Thyroid gland (tissue), 4 donors: ENCODE measurements at regions not wholly inside any gene's neighbourhood (a gene's known extent, or its start where the extent isn't known, plus 50 kb on each side); places are given as distances from the start of the nearest gene placed in this dataset.

Source experiments
- DNase-seq, 2 donors: peaks; one replicate each; pipeline ENCODE4 v3.0.0-alpha.2; 2019
- H3K27ac ChIP-seq, 3 donors: fragments of 200-600 bp; sonication (generic); 1 replicate in 2 of 3; 2 replicates in 1 of 3; pipeline ENCODE4 v1.5.1; 2016 to 2019; ENCODE audit warnings: mild to moderate bottlenecking in 1 of 3, moderate library complexity in 1 of 3
- H3K27me3 ChIP-seq: fragments of 200-600 bp; sonication (generic); one replicate; pipeline ENCODE4 v1.5.1; 2019
- H3K36me3 ChIP-seq, 2 donors: fragments of 200-600 bp; sonication (generic); one replicate each; pipeline ENCODE4 v1.5.1; 2016 to 2019
- H3K4me1 ChIP-seq, 2 donors: fragments of 200-600 bp; sonication (generic); one replicate each; pipeline ENCODE4 v1.5.1; 2017 to 2019
- H3K4me3 ChIP-seq, 3 donors: fragments of 200-600 bp; sonication (generic); replicated peaks in 1 of 3; 1 replicate in 2 of 3; 2 replicates in 1 of 3; pipeline ENCODE4 v1.5.1; 2016; ENCODE audit warnings: mild to moderate bottlenecking in 1 of 3
- H3K9me3 ChIP-seq: fragments of 200-600 bp; sonication (generic); one replicate; pipeline ENCODE4 v1.5.1; 2017
- CTCF ChIP-seq, 6 experiments: fragments of 200-600 bp in 3 of 6; fragments of 450-650 bp in 3 of 6; sonication (generic) in 3 of 6; IDR thresholded peaks; one replicate each; pipeline ENCODE4 v1.5.1; 2016 to 2019; ENCODE audit warnings: antibody characterized with exemption in 6 of 6, mild to moderate bottlenecking in 2 of 6, inconsistent platforms in 1 of 6, moderate library complexity in 1 of 6
- POLR2A ChIP-seq, 2 donors: fragments of 450-650 bp; IDR thresholded peaks; one replicate each; pipeline ENCODE4 v1.6.1; 2017; ENCODE audit warnings: antibody characterized with exemption in 2 of 2, mild to moderate bottlenecking in 2 of 2, moderate library complexity in 1 of 2
- WGBS, 2 donors: methylation state at CpG; one replicate each; pipeline ENCODE4 v1.1.5; 2017; 5-methylcytosine and 5-hydroxymethylcytosine counted together
- intact Hi-C: fragments of 100-400 bp; cut with DNase I; formaldehyde crosslinking; loops from one replicate; pipeline ENCODE4 v1.15.1; 2023

- no peak for TF ChIP-seq CTCF (IDR thresholded peaks at IDR 0.05)
- TF ChIP-seq POLR2A (IDR thresholded peaks at IDR 0.05) = no peak
- intact Hi-C loops = loop anchor here (5.0 kb wide), 1 partner anchor 940 kb away; no protein-coding TSS in a partner anchor
- Histone ChIP-seq H3K9me3 (no peaks in the 10 kb centered on the region), H3K4me3 (no peak overlapping the region), H3K36me3 (no peaks in the 10 kb centered on the region), H3K27me3 (no peaks in the 10 kb centered on the region), H3K27ac (no peak overlapping the region), H3K4me1 (peaks cover 5 to 11% of the 10 kb centered on the region in 2 donors)
- no peak for DNase-seq
- WGBS, 2 donors = 88 to 89% methylated on average over 4 of the region's 4 CpGs
These were observed 143.1 kb upstream of the KLF4 start for GRCh38 chr9:107632661-107633060.

- TF ChIP-seq POLR2A (IDR thresholded peaks at IDR 0.05) (no peak), CTCF (IDR thresholded peaks at IDR 0.05) (no peak)
- intact Hi-C loops = loop anchor here (5.0 kb wide), 1 partner anchor 940 kb away; no protein-coding TSS in a partner anchor
These were observed 142.6 kb upstream of the KLF4 start for GRCh38 chr9:107632216-107632615.

GRCh38 chr9:107631788-107632187, 142.2 kb upstream of the KLF4 start:
- no peak overlapping the region for H3K27ac ChIP-seq

More at GRCh38 chr9:107632216-107632615, 142.6 kb upstream of the KLF4 start:
- Histone ChIP-seq H3K27me3 (no peaks in the 10 kb centered on the region), H3K36me3 (no peaks in the 10 kb centered on the region), H3K27ac (no peak overlapping the region), H3K9me3 (no peaks in the 10 kb centered on the region), H3K4me1 (peaks cover 2 to 6% of the 10 kb centered on the region in 2 donors), H3K4me3 (no peak overlapping the region)
- no peak for DNase-seq
- WGBS, 2 donors = 87 to 90% methylated on average over 9 of the region's 9 CpGs

GRCh38 chr9:107630156-107630555, 140.6 kb upstream of the KLF4 start:
- intact Hi-C loops = loop anchor here (5.0 kb wide), 1 partner anchor 942 kb away; no protein-coding TSS in a partner anchor
- WGBS, 2 donors = 94 to 96% methylated on average over 6 of the region's 6 CpGs

More at GRCh38 chr9:107631788-107632187, 142.2 kb upstream of the KLF4 start:
- intact Hi-C loops = loop anchor here (5.0 kb wide), 1 partner anchor 941 kb away; no protein-coding TSS in a partner anchor
- no peaks in the 10 kb centered on the region for H3K36me3 ChIP-seq
- WGBS, 2 donors = 86 to 91% methylated on average over 5 of the region's 5 CpGs
- H3K4me1 ChIP-seq = peaks cover 0 to 2% of the 10 kb centered on the region in 2 donors
- DNase-seq = no peak
- H3K4me3 ChIP-seq = no peak overlapping the region
- H3K9me3 ChIP-seq = no peaks in the 10 kb centered on the region
- TF ChIP-seq CTCF (IDR thresholded peaks at IDR 0.05) (no peak), POLR2A (IDR thresholded peaks at IDR 0.05) (no peak)
- H3K27me3 ChIP-seq = no peaks in the 10 kb centered on the region

More at GRCh38 chr9:107630156-107630555, 140.6 kb upstream of the KLF4 start:
- Histone ChIP-seq H3K27ac (no peak overlapping the region), H3K27me3 (no peaks in the 10 kb centered on the region), H3K4me3 (no peak overlapping the region), H3K36me3 (no peaks in the 10 kb centered on the region), H3K9me3 (no peaks in the 10 kb centered on the region), H3K4me1 (no peaks in the 10 kb centered on the region)
- TF ChIP-seq POLR2A (IDR thresholded peaks at IDR 0.05) (no peak), CTCF (IDR thresholded peaks at IDR 0.05) (no peak)
- no peak for DNase-seq
